T-cell (primary cell): ENCODE measurements at regions not wholly inside any gene's neighbourhood (a gene's known extent, or its start where the extent isn't known, plus 50 kb on each side); places are given as distances from the start of the nearest gene placed in this dataset.

Experiments
- ATAC-seq, 4 experiments: fragments of 200-7000 bp in 3 of 4; fragments of 150-1000 bp in 1 of 4; cut with Tn5 transposase; replicated peaks in 1 of 4; 1 replicate in 3 of 4; 2 replicates in 1 of 4; pipeline ENCODE4 v1.10.0; 2021; ENCODE audit warnings: moderate library complexity in 3 of 4, mild to moderate bottlenecking in 2 of 4, moderate number of reproducible peaks in 1 of 4
- CTCF ChIA-PET, 2 donors: fragments of 300-600 bp; sonication (Branson Sonifier 250); formaldehyde crosslinking; loops; one replicate each; lab custom pipeline; 2022; ENCODE audit warnings: antibody characterized with exemption in 2 of 2; lab: Charles Lee
- POLR2A ChIA-PET, 2 donors: fragments of 300-600 bp; sonication (Branson Sonifier 250); formaldehyde crosslinking; loops; one replicate each; lab custom pipeline; 2022; ENCODE audit warnings: antibody characterized with exemption in 2 of 2; lab: Charles Lee
- DNase-seq, 35 experiments: peaks; one replicate each; pipeline versions ENCODE4 v3.0.0 to v3.0.0-alpha.2; 2013 to 2023
- H3K27ac ChIP-seq: one replicate; pipeline ENCODE4 v1.5.1; 2013; ENCODE audit warnings: low read length
- H3K27me3 ChIP-seq, 2 experiments: replicated peaks in 1 of 2; 1 replicate in 1 of 2; 2 replicates in 1 of 2; pipeline versions ENCODE4 v1.6.1 to v1.7.0; 2013; ENCODE audit warnings: low read length in 1 of 2, mixed read lengths in 1 of 2; ENCODE audit not compliant: control insufficient read depth in 2 of 2, insufficient read depth in 2 of 2; ENCODE audit errors: extremely low read depth in 1 of 2
- H3K36me3 ChIP-seq, 2 donors: 1 replicate in 1 of 2; 2 replicates in 1 of 2; pipeline versions ENCODE4 v1.6.1 to v1.7.0; 2013; ENCODE audit warnings: low read length in 1 of 2; ENCODE audit not compliant: control insufficient read depth in 2 of 2, insufficient read depth in 1 of 2; ENCODE audit errors: extremely low read depth in 1 of 2
- H3K4me1 ChIP-seq, 2 experiments: 1 replicate in 1 of 2; 2 replicates in 1 of 2; pipeline versions ENCODE4 v1.6.1 to v1.7.0; 2013; ENCODE audit warnings: low read length in 2 of 2, mixed read lengths in 1 of 2; ENCODE audit not compliant: insufficient read depth in 2 of 2, control insufficient read depth in 1 of 2; ENCODE audit errors: extremely low read depth in 1 of 2
- H3K4me3 ChIP-seq, 2 donors: 1 replicate in 1 of 2; 2 replicates in 1 of 2; pipeline versions ENCODE4 v1.5.1 to v1.7.0; 2013; ENCODE audit warnings: mild to moderate bottlenecking in 2 of 2, low read length in 1 of 2, moderate library complexity in 1 of 2; ENCODE audit not compliant: control insufficient read depth in 1 of 2; ENCODE audit errors: extremely low read depth in 1 of 2
- H3K9me3 ChIP-seq: 2 replicates; pipeline ENCODE4 v1.7.0; 2013
- H3K27ac Mint-ChIP-seq, 2 donors: one replicate each; pipeline ENCODE4 v1.8.0; 2020 to 2021; ENCODE audit warnings: mild to moderate bottlenecking in 2 of 2, mixed read lengths in 2 of 2
- H3K27me3 Mint-ChIP-seq, 2 donors: one replicate each; pipeline ENCODE4 v1.8.0; 2021 to 2022; ENCODE audit warnings: mixed read lengths in 2 of 2
- H3K36me3 Mint-ChIP-seq: one replicate; pipeline ENCODE4 v1.8.0; 2021; ENCODE audit warnings: mixed read lengths
- H3K4me1 Mint-ChIP-seq, 3 donors: one replicate each; pipeline ENCODE4 v1.8.0; 2020 to 2022; ENCODE audit warnings: mixed read lengths in 3 of 3, mild to moderate bottlenecking in 1 of 3
- H3K4me3 Mint-ChIP-seq, 3 donors: one replicate each; pipeline ENCODE4 v1.8.0; 2020 to 2022; ENCODE audit warnings: mild to moderate bottlenecking in 3 of 3, mixed read lengths in 3 of 3, moderate library complexity in 3 of 3
- H3K9me3 Mint-ChIP-seq, 3 donors: one replicate each; pipeline ENCODE4 v1.8.0; 2020 to 2022; ENCODE audit warnings: mixed read lengths in 3 of 3
- WGBS: methylation state at CpG from one replicate; pipeline ENCODE4 v1.1.5; 2013; ENCODE audit warnings: missing lambda C conversion rate; ENCODE audit not compliant: insufficient coverage; 5-methylcytosine and 5-hydroxymethylcytosine counted together

DNA sequence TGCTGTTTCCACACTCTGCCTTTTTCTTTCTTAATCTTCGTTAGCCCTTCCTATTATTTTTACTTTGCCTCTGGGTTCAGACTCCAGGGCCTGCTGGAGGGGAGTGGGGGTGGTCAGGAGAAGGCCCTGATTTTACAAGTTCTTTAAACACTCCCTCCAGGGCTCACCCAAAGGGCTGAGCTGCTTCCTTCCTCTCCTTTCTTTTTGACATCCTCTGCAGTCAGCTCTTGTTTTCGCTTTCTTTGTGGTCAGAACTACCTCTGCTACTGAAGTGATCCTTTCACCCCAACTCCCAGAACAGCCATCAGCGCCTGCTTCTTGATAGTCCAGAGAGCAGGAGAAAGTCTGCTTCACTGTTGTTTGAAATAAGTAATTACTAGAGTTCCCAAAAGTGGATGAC, 925.7 kb downstream of the EPHA4 start:
- no peaks in the 10 kb centered on the region for H3K36me3 ChIP-seq
- ChIA-PET POLR2A (no interaction called here), CTCF (interaction anchor here in 1 of 2 donors (0.6 kb wide), 1 partner anchor 1391 kb away, joined by 5 read pairs; no protein-coding TSS in a partner anchor)
- H3K4me3 ChIP-seq: peak overlapping the region in 1 of 2 donors; percentile 12
- 0% methylated on average over 1 of the region's 3 CpGs for WGBS
- H3K27ac ChIP-seq: no peak overlapping the region
- H3K27me3 ChIP-seq: no peaks in the 10 kb centered on the region
- ATAC-seq (no peak), DNase-seq (no peak)
- Mint-ChIP-seq H3K27ac (peak overlapping the region in 1 of 2 donors; percentile 66), H3K9me3 (peaks cover 0 to 4% (median 0%) of the 10 kb centered on the region in 3 donors), H3K27me3 (peaks cover 7 to 14% of the 10 kb centered on the region in 2 donors), H3K4me3 (peak overlapping the region in 1 of 3 donors; percentile 33), H3K36me3 (no peaks in the 10 kb centered on the region), H3K4me1 (peaks cover 0 to 22% (median 10%) of the 10 kb centered on the region in 3 donors)
- H3K9me3 ChIP-seq: no peaks in the 10 kb centered on the region
- peaks cover 0 to 20% of the 10 kb centered on the region in 2 experiments for H3K4me1 ChIP-seq

DNA sequence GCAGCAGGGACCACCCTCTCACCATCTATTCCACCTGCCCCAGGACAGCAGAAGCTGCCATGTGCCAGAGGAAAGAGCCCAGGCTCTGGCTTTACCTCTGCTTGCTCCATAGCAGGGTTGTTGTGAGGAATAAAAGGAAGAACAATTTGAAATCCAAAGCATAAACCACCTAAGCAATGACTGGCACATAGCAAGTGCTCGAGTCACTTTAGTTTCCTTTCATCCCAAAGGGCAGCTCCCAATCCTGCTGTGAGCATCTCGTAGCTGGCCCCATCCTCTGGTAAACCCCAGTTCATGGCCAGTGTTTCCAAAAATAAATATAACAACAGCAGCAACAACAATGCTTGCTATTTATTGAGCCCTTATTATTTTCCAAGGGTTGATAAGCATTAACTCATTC, 923.5 kb downstream of the EPHA4 start:
- WGBS: 54% methylated on average over 2 of the region's 2 CpGs
- Mint-ChIP-seq H3K27ac (no peak overlapping the region), H3K9me3 (peaks cover 0 to 4% (median 0%) of the 10 kb centered on the region in 3 donors), H3K27me3 (peaks cover 7 to 14% of the 10 kb centered on the region in 2 donors), H3K4me1 (peaks cover 0 to 20% (median 10%) of the 10 kb centered on the region in 3 donors), H3K36me3 (no peaks in the 10 kb centered on the region), H3K4me3 (no peak overlapping the region)
- H3K9me3 ChIP-seq: no peaks in the 10 kb centered on the region
- H3K4me1 ChIP-seq: peaks cover 0 to 14% of the 10 kb centered on the region in 2 experiments
- no peaks in the 10 kb centered on the region for H3K27me3 ChIP-seq
- no peaks in the 10 kb centered on the region for H3K36me3 ChIP-seq
- no peak for DNase-seq
- ChIA-PET CTCF (no interaction called here), POLR2A (no interaction called here)
- no peak for ATAC-seq
- no peak overlapping the region for H3K4me3 ChIP-seq
- H3K27ac ChIP-seq: no peak overlapping the region

DNA sequence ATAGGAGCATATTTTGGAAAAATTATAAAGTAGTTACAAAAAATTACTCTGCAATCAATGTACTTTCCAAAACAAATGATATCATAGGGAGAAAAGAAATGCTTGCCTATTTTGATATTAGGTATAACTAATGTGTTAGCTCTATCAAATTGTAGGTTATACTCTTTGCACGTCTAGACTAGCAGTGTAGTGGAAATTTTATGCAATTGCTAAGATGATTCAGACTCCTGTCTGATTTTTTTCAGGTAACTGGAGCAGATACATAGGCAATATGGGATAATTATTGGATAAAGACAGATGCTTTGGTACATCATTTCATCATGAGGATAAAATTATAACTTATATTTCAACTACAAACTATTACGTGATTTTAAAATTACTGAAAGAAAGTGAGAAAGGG, 918.3 kb downstream of the EPHA4 start:
- Histone ChIP-seq H3K9me3 (no peaks in the 10 kb centered on the region), H3K4me1 (no peaks in the 10 kb centered on the region), H3K27ac (no peak overlapping the region), H3K4me3 (no peak overlapping the region), H3K27me3 (peaks cover 0 to 8% of the 10 kb centered on the region in 2 experiments), H3K36me3 (no peaks in the 10 kb centered on the region)
- no CpG with 5 or more reads among the region's 2 CpGs for WGBS
- no peak for DNase-seq
- H3K27me3 Mint-ChIP-seq: peaks cover 14 to 27% of the 10 kb centered on the region in 2 donors
- no peaks in the 10 kb centered on the region for H3K4me1 Mint-ChIP-seq
- H3K4me3 Mint-ChIP-seq: no peak overlapping the region
- CTCF ChIA-PET: no interaction called here
- no peaks in the 10 kb centered on the region for H3K36me3 Mint-ChIP-seq
- no peak overlapping the region for H3K27ac Mint-ChIP-seq
- ATAC-seq: no peak
- no peaks in the 10 kb centered on the region for H3K9me3 Mint-ChIP-seq
- POLR2A ChIA-PET: no interaction called here

DNA sequence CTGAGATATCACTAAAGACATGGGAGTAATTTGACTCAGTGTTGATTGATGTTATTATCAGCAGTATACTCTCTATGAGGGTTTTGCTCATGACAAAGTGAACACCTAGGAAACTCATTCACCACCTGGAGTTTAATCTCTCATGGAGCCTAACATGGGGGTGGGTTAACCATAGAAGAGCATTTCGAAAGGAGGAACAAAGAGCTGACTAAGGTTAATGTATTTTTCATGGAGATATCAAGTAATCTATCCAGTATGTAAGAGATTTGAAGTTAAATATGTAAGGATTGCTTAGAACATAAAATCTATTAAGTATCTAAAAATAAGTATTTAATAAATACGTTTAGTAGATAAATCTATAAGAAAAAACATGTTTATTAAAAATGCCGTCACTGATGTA, 917.8 kb downstream of the EPHA4 start:
- Histone ChIP-seq H3K4me1 (no peaks in the 10 kb centered on the region), H3K27me3 (peaks cover 0 to 8% of the 10 kb centered on the region in 2 experiments), H3K9me3 (no peaks in the 10 kb centered on the region), H3K27ac (no peak overlapping the region), H3K36me3 (no peaks in the 10 kb centered on the region), H3K4me3 (no peak overlapping the region)
- WGBS: no CpG with 5 or more reads among the region's 3 CpGs
- no peak for DNase-seq
- ATAC-seq: no peak
- Mint-ChIP-seq H3K27ac (no peak overlapping the region), H3K36me3 (no peaks in the 10 kb centered on the region), H3K9me3 (no peaks in the 10 kb centered on the region), H3K4me1 (no peaks in the 10 kb centered on the region), H3K4me3 (no peak overlapping the region), H3K27me3 (peaks cover 14 to 27% of the 10 kb centered on the region in 2 donors)
- ChIA-PET POLR2A (no interaction called here), CTCF (no interaction called here)

DNA sequence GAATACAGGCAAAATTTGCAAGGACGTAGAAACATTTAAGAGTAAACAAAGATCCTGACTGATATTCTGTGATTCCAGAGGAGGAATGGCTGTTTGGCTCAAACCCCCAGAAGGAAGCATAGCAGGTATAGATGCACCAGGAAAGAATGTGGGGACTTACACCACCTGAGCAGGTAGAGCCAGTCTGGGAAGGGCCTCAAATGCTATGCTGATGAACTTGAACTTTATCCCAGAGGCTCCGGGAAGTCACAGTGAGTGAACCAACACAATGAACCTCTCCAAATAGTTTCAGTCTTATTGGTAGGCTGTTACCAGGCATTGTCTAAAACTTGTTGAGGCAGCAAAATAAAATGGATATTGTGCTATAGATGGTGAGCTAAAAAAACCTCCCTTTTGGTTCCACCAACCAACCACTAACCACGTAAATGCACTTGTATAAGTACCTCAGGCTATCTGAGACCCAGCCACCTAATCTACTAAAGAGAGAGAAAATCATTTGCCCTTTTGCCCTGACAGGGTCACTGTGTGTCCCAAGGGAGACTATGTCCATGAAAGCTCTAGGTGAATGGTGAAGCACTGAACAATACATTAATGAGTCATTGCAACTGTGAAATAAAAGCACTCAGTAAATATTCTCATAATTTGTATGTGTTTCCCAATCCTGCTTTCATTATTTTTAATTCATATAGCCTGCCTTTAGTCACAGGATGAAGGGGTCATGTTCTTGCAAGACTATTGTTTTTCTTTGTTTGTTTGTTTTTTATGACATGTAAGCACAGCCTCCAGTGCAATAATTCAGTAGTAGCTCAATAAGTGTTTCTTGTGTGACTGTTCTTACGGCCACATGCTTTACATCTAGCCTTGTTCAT, 911.6 kb downstream of the EPHA4 start:
- DNase-seq: no peak
- Histone ChIP-seq H3K4me1 (no peaks in the 10 kb centered on the region), H3K9me3 (no peaks in the 10 kb centered on the region), H3K27ac (no peak overlapping the region), H3K4me3 (no peak overlapping the region), H3K27me3 (peaks cover 2 to 8% of the 10 kb centered on the region in 2 experiments), H3K36me3 (no peaks in the 10 kb centered on the region)
- peaks cover 4 to 15% of the 10 kb centered on the region in 2 donors for H3K27me3 Mint-ChIP-seq
- no peaks in the 10 kb centered on the region for H3K4me1 Mint-ChIP-seq
- no CpG with 5 or more reads among the region's 4 CpGs for WGBS
- H3K36me3 Mint-ChIP-seq: no peaks in the 10 kb centered on the region
- no peak overlapping the region for H3K27ac Mint-ChIP-seq
- ChIA-PET POLR2A (no interaction called here), CTCF (no interaction called here)
- peaks cover 0 to 4% (median 0%) of the 10 kb centered on the region in 3 donors for H3K9me3 Mint-ChIP-seq
- no peak for ATAC-seq
- no peak overlapping the region for H3K4me3 Mint-ChIP-seq

DNA sequence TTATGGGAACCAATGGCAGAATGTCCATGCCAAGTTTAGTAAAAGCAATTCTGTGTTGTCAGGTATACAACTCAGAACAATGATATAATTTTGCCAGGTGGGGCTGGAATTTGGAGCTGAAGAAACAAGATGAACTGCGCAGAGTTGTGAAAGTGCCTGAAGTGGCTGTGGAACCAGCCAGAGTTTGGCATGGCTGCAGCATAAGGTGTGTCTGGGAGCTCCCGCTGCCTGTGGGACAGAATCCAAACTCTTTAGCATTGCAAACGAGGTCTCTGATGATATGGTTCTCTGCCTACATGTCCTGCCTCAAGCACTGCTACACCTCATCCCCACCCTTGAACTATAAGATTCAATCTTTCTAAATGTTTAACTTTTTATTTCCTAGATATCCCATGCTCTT, 909.7 kb downstream of the EPHA4 start:
- no peaks in the 10 kb centered on the region for H3K9me3 ChIP-seq
- peaks cover 2 to 3% of the 10 kb centered on the region in 2 experiments for H3K27me3 ChIP-seq
- ATAC-seq: no peak
- H3K36me3 Mint-ChIP-seq: no peaks in the 10 kb centered on the region
- 86% methylated on average over 3 of the region's 3 CpGs for WGBS
- no peaks in the 10 kb centered on the region for H3K4me1 ChIP-seq
- peaks cover 0 to 4% (median 0%) of the 10 kb centered on the region in 3 donors for H3K9me3 Mint-ChIP-seq
- CTCF ChIA-PET: no interaction called here
- peaks cover 4 to 11% of the 10 kb centered on the region in 2 donors for H3K27me3 Mint-ChIP-seq
- H3K27ac ChIP-seq: no peak overlapping the region
- H3K4me3 Mint-ChIP-seq: no peak overlapping the region
- H3K27ac Mint-ChIP-seq: no peak overlapping the region
- no peaks in the 10 kb centered on the region for H3K4me1 Mint-ChIP-seq
- DNase-seq: no peak
- POLR2A ChIA-PET: no interaction called here
- H3K4me3 ChIP-seq: no peak overlapping the region
- no peaks in the 10 kb centered on the region for H3K36me3 ChIP-seq
